ENCODE measurements at regions not wholly inside any gene's neighbourhood (a gene's known extent, or its start where the extent isn't known, plus 50 kb on each side); places are given as distances from the start of the nearest gene placed in this dataset.

DNA sequence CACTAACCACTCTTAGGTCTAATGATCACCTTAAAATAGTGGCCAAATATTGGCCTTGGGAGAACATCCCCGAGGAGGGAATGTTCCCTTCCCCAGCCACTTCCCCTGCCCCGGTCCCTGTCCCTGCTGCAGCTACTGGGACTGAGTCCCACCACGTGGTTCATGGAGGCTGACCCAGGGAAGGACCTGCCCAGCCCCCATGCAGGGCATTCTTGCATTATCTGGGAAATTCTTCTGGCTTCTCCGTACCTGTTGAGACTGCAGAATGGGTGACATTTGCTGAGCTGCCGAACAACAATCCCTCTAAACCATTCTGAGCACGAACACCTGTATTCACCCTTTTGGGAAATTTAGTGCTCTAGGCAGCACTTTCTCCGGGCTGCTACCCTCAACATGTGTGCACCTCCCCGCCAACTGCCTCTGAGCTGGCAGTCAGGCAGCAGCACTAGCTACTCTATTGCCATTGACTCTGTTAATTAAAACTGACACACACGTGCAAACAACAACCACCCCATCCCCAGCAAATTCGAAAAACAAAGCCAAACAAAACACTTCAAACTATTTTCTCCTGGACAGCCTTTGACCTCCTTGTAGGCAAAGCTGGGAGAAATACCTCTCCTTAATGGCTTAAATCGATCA lies 567.4 kb upstream of the MKI67 start:
- DNase-seq = no peak

DNA sequence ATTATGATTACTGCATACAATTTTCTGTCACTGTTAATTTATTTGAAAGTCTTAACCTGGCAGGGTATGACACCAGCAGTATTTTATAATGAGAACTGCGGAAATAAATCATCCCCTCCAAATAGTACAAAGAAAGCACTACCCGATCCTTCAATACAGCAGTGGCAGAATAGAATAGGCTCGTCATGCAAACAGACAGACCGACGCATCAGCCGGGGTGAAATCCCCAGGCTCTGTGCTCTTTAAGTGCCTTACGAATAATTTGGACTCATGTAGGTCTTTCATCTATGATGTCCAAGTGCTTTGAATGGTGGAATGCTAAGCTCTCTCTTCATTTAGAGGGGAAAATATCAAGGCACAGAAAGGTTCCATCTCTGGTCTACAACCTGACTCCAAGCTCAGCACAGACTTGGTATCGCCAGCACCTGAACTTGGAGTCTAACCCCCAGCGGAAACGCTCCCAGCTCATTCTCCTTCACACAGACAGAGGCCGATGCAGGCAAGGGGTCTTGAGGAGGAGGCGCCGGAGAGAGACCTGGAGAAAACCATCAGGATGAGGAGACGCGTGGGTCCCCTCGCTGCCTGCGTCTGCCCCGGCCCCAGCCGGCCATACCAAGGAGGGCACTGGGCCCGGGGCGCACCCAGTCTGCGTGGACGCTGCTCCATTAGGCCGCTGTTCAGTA lies 568.1 kb upstream of the MKI67 start:
- no peak for DNase-seq

DNA sequence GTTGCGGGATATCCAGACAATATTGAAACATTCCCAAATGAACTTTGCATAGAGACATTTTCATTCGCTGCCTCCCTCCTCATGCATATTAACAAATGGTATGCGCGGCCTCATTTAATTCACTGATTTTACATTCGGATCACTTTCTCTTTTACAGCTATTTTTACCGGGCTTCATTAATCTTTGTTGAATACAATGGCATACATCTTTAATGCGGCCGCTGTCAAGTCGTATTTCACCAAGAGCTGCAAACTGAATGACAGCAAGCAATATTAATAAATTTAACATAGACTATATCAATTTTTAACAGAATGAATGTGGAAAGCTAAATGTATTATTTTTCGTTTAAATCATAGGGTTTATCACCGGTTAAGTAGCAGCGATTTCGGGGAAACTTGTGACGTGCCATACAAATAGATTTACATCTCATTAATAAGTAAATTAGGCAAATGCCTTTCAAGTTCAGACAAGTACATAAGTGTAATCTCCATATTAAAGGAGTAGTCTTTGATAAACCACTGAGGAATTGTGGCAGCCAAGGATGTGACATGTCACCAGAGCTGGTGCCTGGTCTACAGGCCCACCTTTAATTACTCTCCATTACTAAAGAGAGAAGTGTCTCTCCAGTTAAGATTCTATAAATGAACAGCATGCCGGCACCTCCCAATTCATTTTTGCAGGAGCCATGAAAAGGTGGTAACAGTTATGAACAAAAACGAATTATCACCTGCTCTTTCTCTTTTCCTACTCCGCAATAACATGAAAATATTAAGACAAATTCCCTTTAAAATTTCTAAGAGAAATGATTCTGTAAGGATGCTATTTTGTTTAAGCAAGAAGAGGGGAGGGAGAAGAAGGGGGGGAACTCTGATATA lies 568.9 kb upstream of the MKI67 start:
- no peak for DNase-seq

DNA sequence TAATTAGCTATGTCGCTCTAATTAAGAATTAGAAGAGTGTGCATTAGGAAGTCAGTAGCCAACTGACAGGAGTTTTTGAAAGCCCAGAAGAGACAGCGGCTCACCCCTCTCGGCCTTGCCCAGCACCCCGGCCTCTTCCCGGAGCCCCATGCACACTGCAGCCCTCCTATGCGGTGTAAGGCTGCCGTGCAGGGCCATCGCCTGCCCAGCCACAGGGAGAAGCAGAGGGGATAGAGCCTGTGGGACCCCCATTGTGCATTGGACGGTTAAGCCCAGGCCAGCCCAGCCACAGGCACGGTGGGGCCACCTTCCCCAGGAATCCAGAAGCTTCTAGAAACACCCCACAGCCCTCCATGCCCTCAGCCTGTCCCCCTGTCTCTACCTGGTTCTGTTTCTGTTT lies 569.7 kb upstream of the MKI67 start:
- DNase-seq = no peak

DNA sequence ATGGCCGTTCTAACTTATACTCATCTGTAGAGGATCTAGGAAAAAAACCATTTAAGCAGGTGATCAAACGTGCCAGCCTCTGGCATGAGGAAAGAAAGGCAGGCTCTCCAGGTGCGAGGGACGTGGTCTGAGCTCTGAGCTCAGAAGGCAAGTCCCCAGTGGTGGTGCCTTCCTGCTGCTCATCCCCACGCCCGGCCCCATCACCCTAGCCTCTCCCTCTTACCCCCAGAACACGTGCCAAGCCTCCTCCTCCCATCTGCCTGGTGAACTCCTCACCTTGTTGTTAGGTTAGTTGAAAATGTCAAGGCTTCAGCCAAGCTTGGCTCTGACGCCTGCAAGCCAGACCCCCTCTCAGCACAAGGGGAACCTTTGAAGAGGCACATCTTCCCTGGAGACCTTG lies 571.2 kb upstream of the MKI67 start:
- no peak for DNase-seq

DNA sequence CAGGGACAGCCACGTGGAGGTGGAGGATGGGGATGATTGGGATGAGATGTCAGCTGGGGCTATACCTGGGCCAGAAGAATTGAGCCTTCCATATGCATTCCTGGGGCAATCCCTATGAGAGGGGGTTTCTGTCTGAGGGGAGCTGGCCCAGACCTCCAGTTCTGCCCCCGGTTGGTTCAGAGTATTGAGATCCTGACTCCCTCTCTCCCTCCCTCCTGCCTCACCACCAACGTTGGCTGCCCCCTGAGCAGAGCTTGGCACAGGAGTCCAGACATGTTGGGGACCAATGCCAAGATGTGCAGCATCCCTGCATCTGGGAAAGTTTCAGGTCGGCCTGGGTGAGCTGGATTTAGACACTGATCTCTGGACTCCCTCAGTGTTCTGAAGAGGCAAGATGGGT lies 575.2 kb upstream of the MKI67 start:
- DNase-seq = no peak

DNA sequence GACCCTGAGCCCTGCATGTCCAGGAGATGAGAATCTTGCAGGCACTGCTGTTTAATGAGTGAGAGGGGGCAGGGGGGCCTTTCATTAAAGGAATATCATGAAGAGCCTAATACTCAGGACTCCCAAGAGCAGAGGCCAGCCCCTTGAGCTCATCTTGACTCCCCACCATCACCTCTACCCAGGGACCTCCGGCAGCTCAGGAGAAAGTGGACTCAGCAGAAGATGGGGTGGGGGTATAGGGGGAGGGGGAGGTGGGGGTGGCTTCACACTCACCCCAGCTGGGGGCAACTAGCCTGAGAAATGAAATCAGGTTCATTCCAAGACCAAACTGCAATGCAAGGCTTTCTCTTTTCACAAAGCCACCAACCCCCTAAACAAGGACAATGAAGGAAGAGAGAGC lies 575.6 kb upstream of the MKI67 start:
- DNase-seq = no peak

DNA sequence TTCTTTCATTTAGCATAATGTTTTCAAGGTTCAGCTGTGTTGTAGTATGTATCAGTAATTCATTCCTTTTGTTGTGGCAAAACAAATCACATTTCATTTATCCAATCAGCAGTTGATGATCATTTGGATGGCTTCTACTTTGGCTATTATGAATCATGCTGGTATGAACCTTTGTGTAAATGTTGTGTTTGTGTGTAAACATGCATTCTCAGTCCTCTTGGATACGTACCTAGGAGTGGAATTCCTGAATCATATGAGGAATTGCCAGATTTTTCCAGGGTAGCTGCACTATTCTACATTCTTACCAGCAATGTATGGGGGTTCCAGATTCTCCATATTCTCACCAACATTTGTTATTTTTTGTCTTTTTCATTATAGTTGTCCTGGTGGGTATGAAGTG lies 578.5 kb upstream of the MKI67 start:
- no peak for DNase-seq

DNA sequence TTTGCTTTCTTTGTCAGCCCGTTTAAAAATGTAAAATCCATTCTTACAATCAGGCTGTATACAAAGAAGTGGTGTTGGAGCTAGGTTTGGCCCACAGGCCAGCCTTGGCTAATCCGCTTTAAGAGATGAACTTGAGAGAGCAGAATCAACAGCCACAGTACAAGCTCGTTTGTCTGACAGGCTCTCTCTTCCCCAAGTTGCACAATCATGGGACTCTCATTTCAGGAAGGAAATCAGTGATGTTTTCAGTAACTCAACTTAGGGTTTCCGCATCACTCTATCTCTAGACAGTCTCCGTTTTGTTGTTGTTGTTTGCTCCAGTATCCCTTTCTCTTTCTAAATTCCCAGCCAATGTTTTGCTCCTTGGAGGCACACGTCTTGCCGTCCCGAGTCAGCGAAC lies 582.0 kb upstream of the MKI67 start:
- no peak for DNase-seq

DNA sequence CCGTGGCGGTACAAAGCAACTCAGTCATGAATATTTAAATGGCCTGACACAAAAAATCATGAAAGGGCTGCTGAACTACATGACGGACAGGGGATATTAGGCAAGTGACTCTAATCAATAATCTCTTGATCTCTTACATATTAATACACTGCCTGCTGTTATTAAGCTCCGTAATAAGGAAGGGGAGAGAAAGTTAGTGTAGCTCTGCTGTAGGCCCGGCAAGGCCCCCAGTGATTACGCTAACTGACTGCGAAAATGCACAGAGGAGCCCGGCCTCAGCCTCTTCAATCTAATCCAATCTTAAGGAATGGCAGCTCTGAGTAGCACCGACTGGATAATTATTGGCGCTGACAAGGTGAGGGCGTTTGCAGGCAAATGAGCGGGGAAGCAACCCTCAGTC lies 583.5 kb upstream of the MKI67 start:
- no peak for DNase-seq

DNA sequence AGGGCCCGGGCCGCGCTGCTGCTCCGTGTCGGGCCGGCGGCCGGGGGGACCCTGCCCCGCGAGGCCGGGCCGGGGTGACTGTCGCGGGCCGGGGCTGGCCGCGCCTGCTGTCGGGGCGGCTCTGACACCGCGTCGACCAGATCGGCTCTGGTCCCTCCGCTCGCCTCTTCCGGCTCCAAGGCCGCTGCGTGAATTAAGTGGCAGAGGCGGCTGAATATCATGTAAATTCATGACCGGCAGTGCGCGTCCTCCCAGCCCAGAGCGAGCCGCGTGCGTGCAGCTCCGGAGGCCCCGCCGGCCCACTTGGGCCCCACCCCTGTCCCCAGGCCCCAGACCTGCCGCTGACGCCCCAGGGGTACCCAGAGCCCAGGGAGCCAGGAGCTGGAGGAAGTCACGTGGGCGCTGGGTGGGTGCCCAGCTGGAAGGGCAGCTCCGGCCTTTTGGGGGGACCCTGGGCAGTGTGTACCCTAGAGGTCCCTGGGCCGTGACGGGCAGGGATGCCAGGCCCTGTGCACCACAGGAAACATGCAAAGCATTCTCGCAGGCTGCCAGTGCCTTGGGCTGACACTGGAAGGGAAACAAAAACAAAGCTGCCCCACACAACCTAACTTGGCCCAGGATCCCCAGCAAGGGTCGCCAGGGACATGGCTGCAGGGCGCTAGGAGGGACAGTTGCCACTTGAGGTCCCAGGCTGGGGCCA lies 584.0 kb upstream of the MKI67 start:
- DNase-seq = no peak

DNA sequence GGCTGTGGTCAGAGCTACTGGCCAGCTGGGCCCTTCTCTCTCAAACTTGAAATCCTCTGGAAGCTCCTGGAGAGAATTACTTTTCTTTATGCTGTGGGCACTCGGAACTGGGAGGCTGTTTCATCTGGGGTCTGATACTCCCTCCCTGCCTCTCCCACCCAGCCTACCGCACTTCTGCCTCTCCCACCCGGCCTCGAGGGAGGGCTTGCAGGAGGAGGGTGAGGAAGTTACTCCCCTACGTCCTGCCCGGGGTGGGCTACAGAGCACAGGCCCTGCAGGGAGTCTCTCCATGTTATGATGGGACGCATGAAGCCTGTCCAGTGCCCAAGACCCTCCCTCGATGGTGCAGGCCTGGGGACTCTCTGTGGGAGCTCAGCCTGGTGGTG lies 584.6 kb upstream of the MKI67 start:
- no peak for DNase-seq

DNA sequence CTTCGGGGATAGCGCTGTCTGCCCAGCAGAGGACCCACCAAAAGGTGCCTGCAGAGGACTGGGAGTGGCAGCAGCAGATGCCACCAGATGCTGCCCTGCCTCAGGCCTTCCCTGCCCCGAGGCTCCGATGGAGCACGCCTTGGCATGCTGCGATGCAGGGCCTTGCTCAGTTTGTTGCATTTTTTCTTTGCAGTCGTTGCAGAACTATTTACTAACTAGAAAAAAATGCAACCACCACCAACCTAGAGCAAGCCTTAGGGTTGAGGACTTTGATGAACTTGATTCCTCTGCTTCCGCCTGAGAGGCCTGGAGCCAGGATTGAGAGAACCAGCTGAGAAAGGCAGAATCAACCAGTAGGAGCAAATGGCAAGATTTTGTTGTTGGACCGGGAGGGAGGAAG lies 585.6 kb upstream of the MKI67 start:
- DNase-seq = no peak

DNA sequence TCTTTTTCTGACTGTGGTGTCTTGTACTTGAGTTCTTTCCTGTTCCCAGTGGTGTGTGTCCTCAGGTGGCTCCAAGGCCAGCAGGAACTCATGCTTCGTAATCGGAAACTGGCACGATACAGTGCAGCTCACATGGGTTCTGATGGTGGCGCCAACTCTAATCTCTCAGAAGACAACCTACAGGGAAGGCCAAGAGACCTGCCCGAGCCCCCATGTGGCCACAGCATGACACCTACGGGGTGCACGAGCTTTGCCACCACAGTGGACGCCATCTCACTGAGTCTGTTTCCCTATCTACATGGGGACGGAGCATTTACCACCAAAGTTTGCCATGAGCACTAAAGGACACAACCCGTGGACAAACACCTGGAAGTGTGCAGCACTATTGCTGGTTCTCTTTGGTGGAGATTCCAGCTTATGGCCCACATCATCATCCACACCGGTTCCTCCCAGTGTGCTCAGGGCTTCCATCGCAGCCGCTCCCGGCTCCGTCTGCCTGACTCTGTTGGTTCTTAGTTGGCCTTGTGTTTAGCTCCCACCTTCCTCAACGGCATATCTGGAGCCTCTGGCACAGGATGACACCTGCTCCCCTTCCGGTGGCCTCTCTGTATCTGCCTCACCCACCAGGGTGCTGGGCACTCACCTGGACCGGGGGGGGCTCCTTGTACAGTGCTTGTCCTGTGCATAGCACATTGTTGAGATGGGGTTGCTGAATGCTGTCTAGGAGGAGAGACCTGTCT lies 586.6 kb upstream of the MKI67 start:
- no peak for DNase-seq

DNA sequence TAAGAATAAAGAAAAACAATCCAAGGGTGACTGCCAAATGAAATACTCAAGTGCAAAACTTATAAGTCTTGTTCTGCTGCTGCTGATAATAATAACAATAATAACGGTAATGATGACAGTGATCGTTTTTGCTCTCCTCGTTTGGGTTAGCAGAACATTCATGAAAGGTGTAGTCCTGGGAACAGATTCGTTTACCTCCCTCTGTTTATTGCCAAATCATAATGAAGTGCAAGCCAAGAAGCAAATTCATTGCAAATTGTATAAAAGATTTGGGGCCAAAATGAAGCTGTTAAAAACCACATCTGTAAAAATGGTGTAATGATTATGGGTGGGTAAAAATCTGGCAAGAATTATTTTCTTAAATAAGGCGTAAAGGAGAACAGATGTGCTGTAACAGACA lies 587.2 kb upstream of the MKI67 start:
- DNase-seq = no peak

DNA sequence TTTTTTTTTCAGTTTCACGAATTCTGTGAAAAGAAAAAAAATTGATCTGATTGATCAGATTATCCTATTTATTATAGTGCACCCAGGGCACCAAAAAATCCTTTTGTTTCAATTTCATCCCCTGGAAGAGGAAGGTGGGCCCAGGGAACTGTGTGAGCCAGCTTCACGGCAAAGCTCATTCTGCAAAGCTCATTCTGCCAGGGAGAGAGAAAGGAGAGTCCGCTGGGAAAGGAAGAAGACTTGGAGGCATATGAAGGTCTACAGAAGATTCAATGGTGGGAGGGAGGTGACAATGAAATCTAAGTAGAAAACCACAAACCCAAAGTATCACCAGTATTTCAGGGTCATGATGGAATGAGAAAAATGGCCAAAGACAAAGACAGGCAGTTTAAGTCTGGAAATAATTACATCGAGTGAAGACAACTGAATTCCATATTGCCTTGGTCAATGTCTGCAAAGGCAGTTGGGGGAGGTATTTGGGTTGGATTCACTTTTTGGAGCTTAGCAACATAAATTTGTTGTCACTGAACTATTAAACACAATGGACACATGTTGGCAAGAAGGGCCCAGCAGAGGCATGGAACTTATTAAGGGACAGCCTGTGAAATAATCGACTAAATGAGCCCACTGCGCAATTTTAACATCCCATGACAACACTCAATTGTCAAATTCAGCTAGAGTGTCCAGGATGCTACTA lies 587.8 kb upstream of the MKI67 start:
- no peak for DNase-seq

DNA sequence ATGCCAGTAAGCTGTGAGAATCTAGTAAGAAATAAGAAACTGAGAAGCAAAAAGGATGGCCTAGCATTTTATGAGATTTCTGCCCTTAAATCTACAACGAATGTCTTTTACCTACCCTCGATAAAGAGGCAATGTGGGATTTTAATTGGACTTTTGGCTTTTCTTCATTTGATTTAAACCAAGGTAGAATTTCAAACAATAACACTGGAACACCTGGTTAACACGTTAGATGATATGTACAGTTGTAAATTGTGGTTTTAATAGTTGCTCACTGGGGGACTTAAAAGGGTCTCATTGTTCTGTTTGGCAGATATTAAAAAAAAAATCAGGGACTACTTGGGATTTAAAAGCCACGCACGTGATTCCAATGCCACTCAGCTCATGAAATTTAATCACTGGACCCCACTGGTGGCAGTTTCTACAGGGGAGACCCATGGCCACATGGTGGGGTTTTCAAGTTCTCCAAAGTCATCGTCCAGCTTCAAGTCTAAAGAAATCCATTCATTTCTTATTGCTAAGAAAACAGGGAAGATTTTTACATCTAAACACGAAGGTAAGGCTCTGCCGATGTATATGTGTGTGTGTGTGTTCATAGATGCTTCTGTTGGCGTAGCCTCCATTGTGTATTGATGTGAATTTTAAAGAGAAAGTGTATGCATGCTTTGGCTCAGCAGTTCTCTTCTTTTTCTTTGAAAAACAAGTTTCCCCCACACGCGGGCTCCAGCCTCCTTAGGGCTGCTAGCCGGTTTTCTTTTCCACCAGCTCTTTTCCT lies 588.6 kb upstream of the MKI67 start:
- no peak for DNase-seq

DNA sequence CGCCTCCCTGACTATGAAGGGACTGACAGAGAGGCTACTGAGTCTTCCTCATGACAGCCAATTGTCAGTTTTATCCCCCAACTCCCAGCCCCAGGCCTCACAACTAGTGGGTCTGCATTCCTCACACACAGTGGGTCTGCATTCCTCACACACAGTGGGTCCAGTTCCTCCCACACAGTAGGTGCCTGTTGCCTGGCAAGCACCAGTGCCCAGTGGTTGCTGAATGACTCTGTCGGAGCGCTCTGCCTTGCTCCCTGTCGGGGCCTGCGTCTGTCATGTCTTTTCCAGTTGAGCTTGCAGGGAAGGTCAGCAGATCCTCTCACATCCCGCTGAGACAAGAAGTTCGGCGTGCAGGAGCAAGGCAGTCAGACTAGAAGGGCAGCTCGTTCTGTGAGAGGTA lies 590.0 kb upstream of the MKI67 start:
- DNase-seq = no peak

DNA sequence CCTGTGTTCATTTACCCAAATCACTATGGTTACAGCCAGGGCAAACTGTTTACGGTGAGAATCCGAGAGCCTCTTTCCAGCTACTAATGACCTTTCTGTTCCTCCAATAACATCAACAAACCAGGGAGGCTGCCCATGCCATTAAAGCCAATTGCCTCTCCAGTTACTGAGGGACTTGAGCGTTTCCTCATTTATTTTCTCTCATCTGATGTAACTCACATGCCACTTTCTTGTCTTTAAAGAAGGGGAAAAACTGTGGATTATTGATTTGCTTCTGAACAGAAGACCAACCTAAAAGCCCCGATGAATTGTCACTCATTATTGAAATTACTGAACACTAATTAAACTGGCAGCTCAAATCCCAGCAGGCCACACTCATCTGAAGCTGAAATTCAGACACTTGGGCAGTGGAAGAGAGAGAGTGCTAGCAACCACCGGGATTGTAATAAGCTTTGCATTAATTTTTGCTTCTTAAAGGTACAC lies 595.8 kb upstream of the MKI67 start:
- DNase-seq = no peak

DNA sequence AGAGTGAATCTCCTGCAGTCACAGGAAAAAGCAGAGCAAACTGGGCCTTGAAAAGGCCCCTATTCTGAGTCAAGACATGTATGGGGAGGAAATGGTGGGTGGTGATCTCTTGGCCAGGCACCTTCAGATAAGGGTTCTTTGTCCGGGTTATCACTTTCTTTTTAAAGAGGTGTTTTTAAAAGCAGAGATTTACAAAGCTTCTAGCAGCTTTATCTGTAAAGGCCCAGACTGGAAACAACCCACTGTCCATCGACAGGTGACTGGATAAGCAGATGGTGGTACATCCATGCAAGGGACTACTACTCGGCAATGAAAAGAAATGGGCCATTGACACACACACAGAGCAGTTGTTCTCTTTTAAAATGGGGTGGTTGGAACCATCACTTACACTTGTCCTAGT lies 596.7 kb upstream of the MKI67 start:
- no peak for DNase-seq

DNA sequence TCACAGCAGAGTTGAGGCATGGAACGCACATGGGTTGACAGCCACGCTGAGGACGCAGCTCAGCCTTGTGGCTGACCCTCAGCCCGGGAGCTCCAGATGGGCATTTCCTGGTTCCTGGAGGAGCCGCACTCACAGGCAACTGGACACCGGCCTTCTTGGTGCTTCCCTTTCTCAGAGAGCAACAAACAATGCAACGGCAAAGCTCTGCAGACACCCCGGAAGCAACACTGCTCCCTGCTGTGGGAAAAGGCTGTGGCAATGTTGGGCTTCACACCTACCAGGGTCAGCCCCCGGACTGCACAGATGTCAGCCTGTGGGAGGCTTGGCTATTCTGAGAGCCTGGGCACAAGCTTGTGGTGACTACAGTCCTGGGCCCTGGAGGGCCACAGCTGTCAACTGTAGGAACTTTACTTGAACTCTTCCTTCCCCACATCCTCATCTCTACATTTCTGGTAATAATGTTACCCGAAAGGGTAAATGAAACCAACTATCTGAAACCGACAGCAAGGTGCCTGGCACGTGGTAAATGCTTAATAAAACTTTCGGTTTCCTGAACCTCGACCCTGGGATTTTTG lies 597.5 kb upstream of the MKI67 start:
- DNase-seq = no peak

Data from CD4-positive, alpha-beta T cell treated with Interleukin-4 for 1 hour (primary cell).